NOMO-1 treated with dmso at 0.1 percent for 144 hours (cell line): ENCODE measurements at regions not wholly inside any gene's neighbourhood (a gene's known extent, or its start where the extent isn't known, plus 50 kb on each side); places are given as distances from the start of the nearest gene placed in this dataset.
A peak's percentile ranks its signal among the peaks of the same experiment; 100 is the strongest.

Experiments
- DNase-seq: peaks from one replicate; lab custom pipeline; 2025; ENCODE audit not compliant: unreplicated experiment; lab: John Stamatoyannopoulos, UW

GRCh38 chr5:168110870-168111832 lies 180.3 kb upstream of the WWC1 start:
- no peak for DNase-seq

GRCh38 chr5:168114444-168115017 lies 176.9 kb upstream of the WWC1 start:
- DNase-seq: peak; percentile 35

GRCh38 chr5:168117469-168117868 lies 174.0 kb upstream of the WWC1 start:
- no peak for DNase-seq

GRCh38 chr5:168118042-168118668 lies 173.3 kb upstream of the WWC1 start:
- no peak for DNase-seq

- DNase-seq: no peak
Measured at GRCh38 chr5:168120401-168121137, 170.9 kb upstream of the WWC1 start.

GRCh38 chr5:168121138-168121494 lies 170.3 kb upstream of the WWC1 start:
- no peak for DNase-seq

- peak; percentile 22 for DNase-seq
Measured at GRCh38 chr5:168123631-168124528, 167.6 kb upstream of the WWC1 start.

- DNase-seq: no peak
Measured at GRCh38 chr5:168125445-168126199, 165.8 kb upstream of the WWC1 start.

GRCh38 chr5:168126606-168127005 lies 164.8 kb upstream of the WWC1 start:
- no peak for DNase-seq

- DNase-seq: no peak
Measured at GRCh38 chr5:168128111-168128510, 163.3 kb upstream of the WWC1 start.

GRCh38 chr5:168128557-168128956 lies 162.9 kb upstream of the WWC1 start:
- DNase-seq: no peak

- no peak for DNase-seq
Measured at GRCh38 chr5:168131519-168131918, 159.9 kb upstream of the WWC1 start.

- no peak for DNase-seq
Measured at GRCh38 chr5:168132241-168132641, 159.2 kb upstream of the WWC1 start.

- no peak for DNase-seq
Measured at GRCh38 chr5:168135897-168136296, 155.5 kb upstream of the WWC1 start.

- no peak for DNase-seq
Measured at GRCh38 chr5:168136340-168136739, 155.1 kb upstream of the WWC1 start.

- DNase-seq: no peak
Measured at GRCh38 chr5:168137265-168137664, 154.2 kb upstream of the WWC1 start.

- DNase-seq: no peak
Measured at GRCh38 chr5:168140241-168140640, 151.2 kb upstream of the WWC1 start.

- no peak for DNase-seq
Measured at GRCh38 chr5:168142402-168142801, 149.0 kb upstream of the WWC1 start.

- peak; percentile 35 for DNase-seq
Measured at GRCh38 chr5:168143521-168143920, 147.9 kb upstream of the WWC1 start.

- no peak for DNase-seq
Measured at GRCh38 chr5:168147106-168147505, 144.3 kb upstream of the WWC1 start.
